PC-9 (cell line): ENCODE measurements at regions not wholly inside any gene's neighbourhood (a gene's known extent, or its start where the extent isn't known, plus 50 kb on each side); places are given as distances from the start of the nearest gene placed in this dataset.

Experiments
- CTCF ChIP-seq: fragments of 200-600 bp; sonication (generic); conservative IDR thresholded peaks from 2 replicates; pipeline ENCODE4 v1.6.1; 2017; ENCODE audit warnings: mixed run types, antibody characterized with exemption, mild to moderate bottlenecking, moderate library complexity
- EZH2 ChIP-seq: fragments of 200-600 bp; sonication (generic); IDR thresholded peaks from 2 replicates; pipeline ENCODE4 v1.8.0; 2017; ENCODE audit warnings: antibody characterized with exemption, low read depth

- TF ChIP-seq CTCF (no peak), EZH2 (no peak)
Measured at GRCh38 chr19:31612873-31613272, 263.6 kb upstream of the TSHZ3 start.
